GM19455 (cell line): ENCODE measurements at regions not wholly inside any gene's neighbourhood (a gene's known extent, or its start where the extent isn't known, plus 50 kb on each side); places are given as distances from the start of the nearest gene placed in this dataset.
A peak's percentile ranks its signal among the peaks of the same experiment; 100 is the strongest.
"Not testable (repeated sequence)": the region's sequence is repeated elsewhere in the genome, so short reads cannot be mapped to it uniquely, and the experiment has no call there.

ENCODE experiments used
- ATAC-seq: cut with Tn5 transposase; IDR thresholded peaks from one replicate; pipeline ENCODE4 v1.9.1; 2021; ENCODE audit not compliant: unreplicated experiment

DNA sequence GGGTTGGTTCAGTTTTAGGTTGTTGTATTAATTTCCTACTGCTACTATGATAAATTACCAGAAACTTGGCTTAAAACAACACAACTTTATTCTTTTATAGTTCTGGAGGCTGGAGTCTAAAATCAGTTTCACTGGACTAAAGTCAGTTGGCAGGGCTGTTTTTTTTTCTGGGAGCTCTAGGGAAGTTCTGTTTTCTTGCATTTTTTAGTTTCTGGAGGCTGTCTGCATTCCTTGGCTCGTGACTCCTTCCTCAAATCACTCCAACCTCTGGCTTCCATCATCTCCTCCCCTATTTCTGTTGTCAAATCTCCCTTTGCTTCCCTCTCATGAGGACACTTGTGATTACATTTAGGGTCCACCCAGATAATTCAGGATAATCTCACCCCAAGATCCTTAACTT is 51.3 kb upstream of the SUB1 start:
- no peak for ATAC-seq

DNA sequence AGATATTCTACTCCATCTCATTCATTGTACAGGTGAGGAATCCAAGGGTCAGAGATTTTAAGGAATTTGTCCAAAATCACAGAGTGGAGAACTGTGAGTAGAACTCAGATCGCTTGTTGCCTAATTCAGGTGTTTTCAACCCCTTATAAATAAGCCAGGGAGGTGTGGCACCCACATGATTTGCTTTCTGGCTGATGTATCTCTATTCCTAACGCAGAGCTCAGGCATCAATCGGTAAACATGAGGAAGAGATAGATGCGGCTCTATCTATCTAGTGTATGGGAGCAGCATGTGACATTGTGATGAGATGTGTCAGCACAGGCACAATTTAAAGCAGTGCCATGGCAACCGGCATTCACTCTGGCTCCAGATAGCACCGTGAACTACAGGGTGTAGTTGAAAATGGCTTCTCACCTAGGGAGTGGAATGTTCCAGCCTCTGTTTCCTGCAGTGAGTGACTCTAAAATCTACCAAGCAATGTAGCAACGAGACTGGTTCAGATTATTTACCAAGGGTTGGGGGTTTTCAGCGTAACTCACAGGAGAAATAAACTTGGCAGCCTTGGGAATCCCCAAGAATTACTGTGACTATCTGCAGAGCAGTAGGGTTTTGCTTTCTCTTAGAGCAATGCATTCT is 53.4 kb upstream of the SUB1 start:
- peak; percentile 59 for ATAC-seq

DNA sequence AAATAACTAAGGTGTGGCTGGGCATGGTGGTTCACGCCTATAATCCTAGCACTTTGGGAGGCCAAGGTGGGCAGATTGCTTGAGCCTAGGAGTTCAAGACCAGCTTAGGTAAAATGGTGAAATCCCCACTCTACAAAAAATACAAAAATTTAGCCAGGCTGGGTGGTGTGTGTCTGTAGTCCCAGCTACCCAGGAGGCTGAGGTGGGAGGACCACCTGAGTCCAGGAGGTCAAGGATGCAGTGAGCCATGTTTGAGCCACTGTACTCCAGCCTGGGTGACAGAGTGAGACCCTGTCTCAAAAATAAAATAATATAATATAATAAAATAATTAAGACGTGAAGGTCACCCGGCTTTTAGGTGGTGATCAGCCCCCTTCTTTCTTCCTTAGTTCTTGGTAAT is 58.0 kb upstream of the SUB1 start:
- not testable (repeated sequence) for ATAC-seq

- no peak for ATAC-seq
These were observed 58.5 kb upstream of the SUB1 start for GRCh38 chr5:32526810-32527209.

DNA sequence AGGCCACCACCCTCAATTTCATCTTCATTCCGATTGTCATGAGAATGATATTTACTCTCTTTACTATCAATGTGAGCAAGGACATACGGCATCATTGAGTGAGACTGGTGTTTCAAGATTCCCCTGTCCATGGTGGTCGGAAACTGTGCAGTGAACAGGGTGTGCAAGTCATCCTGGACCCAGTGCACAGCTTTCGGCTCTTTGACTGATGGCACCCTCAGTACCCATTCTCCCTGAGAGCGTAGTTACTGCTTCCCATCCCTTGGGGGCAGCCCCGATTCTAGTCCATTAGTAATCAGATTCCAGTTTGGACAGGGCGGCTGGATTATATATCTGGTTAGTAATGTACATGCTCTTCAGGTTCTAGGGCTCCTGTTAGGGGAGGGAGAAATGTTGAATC is 61.7 kb upstream of the SUB1 start:
- ATAC-seq, result no peak

DNA sequence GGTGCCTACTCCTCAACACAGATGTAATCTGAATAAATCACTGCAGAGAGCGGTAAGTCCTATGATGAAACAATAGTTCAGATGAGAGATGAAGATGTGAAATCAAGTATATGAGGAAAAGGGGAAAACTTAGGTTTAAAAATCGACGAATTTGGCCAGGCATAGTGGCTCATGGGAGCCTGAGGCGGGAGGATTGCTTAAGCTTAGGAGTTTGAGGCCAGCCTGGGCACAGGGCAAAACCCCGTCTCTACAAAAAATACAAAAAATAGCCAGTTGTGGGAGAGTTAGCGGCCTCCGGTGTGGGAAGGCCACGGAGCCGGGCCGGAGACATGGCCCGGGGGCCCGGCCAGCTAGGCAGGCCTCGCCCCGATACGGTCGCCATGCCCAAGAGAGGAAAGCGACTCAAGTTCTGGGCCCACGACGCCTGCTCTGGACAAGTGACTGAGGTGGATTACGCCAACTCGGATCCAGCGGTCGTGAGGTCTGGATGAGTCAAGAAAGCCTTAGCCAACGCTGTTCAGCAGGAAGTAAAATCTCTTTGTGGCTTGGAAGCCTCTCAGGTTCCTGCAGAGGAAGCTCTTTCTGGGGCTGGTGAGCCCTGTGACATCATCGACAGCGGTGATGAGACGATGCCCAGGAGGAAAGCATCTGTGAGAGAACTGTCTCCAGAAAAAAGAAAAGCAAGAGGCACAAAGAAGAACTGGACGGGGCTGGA is 62.8 kb upstream of the SUB1 start:
- ATAC-seq, result no peak

DNA sequence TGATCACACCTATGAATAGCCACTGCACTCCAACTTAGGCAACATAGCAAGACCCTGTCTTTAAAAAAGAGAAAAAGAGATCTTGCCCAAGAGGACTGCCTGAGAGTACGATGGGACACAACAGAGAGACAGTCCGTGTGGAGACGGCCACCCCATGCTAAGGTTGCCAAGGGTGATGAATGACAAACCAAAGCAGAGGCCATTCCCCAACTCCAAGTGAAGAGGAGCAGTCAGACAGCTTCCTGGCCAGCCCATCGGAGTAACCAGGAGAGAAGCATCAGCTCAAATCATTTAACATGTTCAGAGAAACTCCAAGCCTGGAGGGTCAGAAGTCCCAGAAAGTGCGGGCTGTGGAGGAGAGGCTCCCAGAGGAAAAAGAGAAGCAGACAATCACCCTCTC is 63.9 kb upstream of the SUB1 start:
- ATAC-seq, result no peak

DNA sequence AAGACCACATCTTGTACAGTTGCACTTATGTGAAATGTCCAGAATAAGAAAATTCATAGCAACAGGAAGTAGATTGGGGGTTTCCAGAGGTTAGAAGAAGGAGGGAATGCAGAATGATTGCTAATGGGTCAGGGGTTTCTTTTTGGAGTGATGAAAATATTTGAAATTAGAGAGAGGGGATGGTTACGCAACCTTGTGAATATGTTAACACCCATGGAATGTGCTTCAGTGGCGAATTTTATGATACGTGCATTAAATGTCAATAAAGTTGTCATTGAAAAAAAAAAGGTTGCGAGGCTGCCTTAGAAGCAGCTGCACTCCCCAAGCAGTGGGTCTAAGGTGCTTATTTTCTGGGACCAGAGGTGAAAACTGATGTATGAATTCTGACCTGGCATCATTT is 64.4 kb upstream of the SUB1 start:
- no peak for ATAC-seq

GRCh38 chr5:32520356-32520755 is 65.0 kb upstream of the SUB1 start:
- no peak for ATAC-seq

DNA sequence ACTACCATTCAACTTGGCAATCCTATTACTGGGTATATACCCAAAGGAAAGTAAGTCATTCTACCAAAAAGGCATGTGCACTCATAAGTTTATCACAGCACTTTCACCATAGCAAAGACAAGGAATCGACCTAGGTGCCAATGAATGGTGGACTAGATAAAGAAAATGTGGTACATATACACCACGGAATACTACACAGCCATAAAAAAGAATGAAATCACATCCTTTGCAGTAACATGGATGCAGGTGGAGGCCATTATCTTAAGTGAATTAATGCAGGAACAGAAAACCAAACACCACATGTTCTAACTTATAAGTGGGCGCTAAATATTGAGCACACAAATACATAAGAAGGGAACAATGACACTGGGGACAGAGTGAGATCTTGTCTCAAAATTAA is 65.8 kb upstream of the SUB1 start:
- ATAC-seq, result no peak

GRCh38 chr5:32514806-32515205 is 70.3 kb upstream of the ZFR start:
- ATAC-seq, result no peak

DNA sequence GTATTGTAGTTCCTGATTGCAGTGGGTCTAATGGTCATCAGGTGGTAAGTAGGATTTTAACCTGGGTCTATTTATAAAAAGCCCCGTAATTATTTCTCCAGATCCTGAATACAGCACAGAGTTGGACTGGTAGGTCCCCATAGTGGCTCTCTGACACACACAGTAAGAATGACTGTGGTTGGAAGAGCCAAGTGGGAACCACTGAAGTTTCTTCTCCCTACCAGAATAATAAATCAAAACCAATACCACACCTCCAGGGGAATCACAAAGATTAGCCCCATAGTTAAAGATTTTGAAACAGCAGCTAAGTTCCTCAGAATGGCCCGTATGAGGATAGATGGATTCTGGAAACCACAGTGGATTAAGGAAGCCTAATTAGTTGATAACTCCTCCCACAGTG is 68.4 kb upstream of the ZFR start:
- ATAC-seq, result no peak

GRCh38 chr5:32511776-32512374 is 67.3 kb upstream of the ZFR start:
- no peak for ATAC-seq

DNA sequence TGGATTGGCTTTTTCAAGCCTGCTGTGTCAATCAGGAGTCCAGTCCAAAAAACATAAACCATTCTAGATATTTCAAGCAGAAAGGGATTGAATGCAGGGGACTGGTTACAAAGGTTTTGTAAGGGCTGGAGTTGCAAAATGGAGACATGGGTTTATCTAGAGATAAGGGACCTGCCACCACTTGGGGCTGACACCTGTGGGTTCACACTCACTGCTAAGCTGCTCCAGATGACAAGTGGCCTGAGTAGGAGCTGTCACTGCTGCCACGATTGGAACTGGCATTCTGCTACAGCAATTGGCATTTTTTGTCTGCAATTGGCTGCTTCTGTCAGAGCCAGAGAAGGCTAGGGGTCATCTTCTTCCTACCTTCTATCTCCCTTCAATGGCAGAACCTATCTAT is 66.3 kb upstream of the ZFR start:
- no peak for ATAC-seq

DNA sequence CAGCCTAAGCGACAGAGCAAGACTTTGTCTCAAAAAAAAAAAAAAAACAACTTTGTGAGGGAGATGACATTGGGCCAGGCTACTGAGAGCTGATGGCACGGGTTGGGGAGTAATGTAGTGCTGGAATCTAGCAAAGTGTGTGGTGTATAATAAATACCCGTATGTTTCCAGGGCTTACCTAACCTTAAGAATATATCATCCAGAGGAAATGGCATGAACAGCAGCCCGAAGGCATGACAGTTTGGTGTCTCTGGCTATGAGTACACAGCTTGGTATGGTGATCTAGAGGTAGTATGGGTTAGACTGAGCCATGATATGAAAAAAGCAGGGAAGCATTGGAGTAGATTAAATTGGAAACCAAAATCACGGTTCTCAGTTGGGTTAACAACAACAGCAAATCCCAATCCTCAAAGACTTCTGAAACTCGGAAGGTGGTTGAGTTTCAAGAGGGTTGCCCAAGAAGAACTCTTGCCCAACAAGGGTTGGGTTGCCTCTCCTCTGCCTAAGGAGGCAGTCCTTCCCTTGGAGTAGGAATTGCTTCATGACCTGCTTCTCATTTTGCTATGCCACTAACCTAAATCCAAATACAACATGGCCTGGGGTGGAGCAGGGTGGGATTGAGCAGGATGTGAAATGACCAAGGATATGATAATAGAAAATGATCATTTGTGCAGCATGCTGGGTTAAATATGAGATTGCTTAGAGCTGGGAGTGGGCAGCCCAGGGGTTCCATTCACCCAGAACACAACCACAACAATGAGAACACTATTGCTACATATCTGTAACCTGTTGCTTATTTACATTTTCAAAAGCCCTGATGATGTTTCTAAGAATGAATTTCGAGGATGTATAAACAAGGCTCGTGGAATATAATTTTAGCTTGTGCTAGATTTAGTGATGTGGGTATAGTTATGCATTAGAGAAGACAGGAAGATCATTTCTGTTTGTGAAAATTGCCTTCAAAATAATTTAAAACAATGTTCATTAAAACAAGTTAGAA is 64.6 kb upstream of the ZFR start:
- ATAC-seq, result no peak

DNA sequence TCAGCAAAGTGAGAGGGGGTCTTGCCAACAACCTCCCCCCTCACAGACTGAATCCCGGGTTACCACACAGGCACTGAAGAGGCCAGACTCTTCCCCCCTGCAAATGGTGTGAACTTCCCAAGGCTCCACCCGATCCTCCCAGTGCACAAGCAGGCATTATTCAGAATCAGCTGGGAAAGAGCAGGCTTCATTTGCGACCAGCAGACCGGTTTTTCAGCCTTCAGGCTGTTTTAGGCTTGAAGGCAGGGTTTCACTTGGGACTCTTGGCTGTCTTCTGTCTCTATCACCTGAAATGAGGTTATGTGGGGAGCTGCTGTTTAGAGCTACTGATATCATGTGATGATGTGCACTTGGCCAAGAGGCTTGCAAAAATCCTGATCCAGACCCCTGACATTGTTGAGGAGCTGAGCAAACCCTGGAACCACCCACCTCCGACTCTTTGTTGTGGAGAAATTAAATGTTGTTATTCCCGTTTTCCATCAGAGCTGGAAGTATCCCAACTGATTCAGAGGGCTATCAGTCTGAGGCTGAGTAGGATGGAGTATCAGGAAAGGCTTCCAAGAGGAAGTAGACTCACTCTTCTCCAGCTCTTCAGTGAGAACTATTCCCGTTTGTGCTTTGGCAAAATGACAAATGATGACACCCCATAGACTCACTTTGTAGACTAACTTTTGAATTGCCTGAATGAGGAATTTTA is 63.3 kb upstream of the ZFR start:
- no peak for ATAC-seq

GRCh38 chr5:32506799-32507198 is 62.3 kb upstream of the ZFR start:
- ATAC-seq, result no peak

DNA sequence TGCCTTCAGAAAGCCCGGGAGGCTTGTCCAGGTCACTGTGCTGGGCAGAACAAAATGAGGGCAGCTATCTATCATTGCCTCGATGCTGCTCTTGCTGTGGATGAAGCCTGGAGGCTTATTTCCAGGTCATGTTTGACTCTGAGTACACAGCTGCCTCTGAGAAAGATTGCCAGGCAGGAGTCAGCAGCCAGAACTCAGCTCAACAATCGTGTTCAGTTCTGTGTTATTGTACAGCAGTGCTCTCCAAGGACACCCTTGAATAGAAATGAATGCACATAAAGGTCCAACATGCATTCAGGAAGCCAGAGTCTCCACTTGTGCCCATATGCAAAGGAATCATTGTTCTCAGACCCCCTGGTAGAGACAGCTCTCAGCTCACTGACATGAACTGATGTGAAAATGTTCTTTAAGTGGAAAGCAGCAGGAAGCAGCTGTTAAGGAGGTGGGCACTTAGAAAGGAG is 61.7 kb upstream of the ZFR start:
- no peak for ATAC-seq

DNA sequence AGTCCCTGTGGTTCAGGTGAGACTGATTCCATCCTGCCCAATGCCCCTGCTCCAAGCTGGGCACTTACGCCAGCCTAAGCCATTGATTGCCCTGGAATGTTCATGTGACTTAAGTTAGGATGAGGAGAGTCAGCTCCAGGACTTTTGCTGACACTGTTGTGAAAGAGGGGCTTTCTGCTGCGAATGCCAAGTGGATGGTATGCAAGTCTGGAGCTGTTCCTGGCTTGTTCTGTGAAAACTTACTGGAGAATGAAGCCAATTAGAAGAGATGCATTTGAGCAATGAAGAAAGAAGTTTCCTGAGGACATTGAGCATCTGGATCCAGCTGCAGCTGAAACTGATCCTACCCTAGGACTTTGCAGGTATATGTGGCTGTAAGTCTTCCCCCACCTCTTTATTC is 61.2 kb upstream of the ZFR start:
- ATAC-seq, result no peak

GRCh38 chr5:32504989-32505596 is 60.6 kb upstream of the ZFR start:
- ATAC-seq, result no peak
